GM18909 (cell line): ENCODE measurements at regions not wholly inside any gene's neighbourhood (a gene's known extent, or its start where the extent isn't known, plus 50 kb on each side); places are given as distances from the start of the nearest gene placed in this dataset.
A peak's percentile ranks its signal among the peaks of the same experiment; 100 is the strongest.

Source experiments
- ATAC-seq: cut with Tn5 transposase; IDR thresholded peaks from one replicate; pipeline ENCODE4 v1.9.1; 2021; ENCODE audit warnings: mild to moderate bottlenecking; ENCODE audit not compliant: unreplicated experiment, poor library complexity

- ATAC-seq, result no peak
These were observed 330.5 kb upstream of the SLC39A10 start for GRCh38 chr2:195326537-195326936.

- ATAC-seq, result no peak
These were observed 334.7 kb upstream of the SLC39A10 start for GRCh38 chr2:195322324-195322723.

GRCh38 chr2:195320413-195320973 lies 336.5 kb upstream of the SLC39A10 start:
- ATAC-seq, result peak; percentile 93

GRCh38 chr2:195319548-195320412 lies 337.2 kb upstream of the SLC39A10 start:
- no peak for ATAC-seq

- no peak for ATAC-seq
These were observed 337.9 kb upstream of the SLC39A10 start for GRCh38 chr2:195319112-195319460.

GRCh38 chr2:195318440-195319111 lies 338.4 kb upstream of the SLC39A10 start:
- ATAC-seq, result no peak

GRCh38 chr2:195317550-195317949 lies 339.5 kb upstream of the SLC39A10 start:
- ATAC-seq, result no peak

- ATAC-seq, result no peak
These were observed 340.5 kb upstream of the SLC39A10 start for GRCh38 chr2:195316486-195316885.

- peak; percentile 57 for ATAC-seq
These were observed 343.1 kb upstream of the SLC39A10 start for GRCh38 chr2:195313962-195314361.

- no peak for ATAC-seq
These were observed 344.4 kb upstream of the SLC39A10 start for GRCh38 chr2:195312662-195313061.

- ATAC-seq, result no peak
These were observed 348.9 kb upstream of the SLC39A10 start for GRCh38 chr2:195308163-195308562.

GRCh38 chr2:195307751-195308150 lies 349.3 kb upstream of the SLC39A10 start:
- no peak for ATAC-seq

GRCh38 chr2:195304310-195304709 lies 352.7 kb upstream of the SLC39A10 start:
- ATAC-seq, result peak; percentile 63

GRCh38 chr2:195300631-195301030 lies 356.4 kb upstream of the SLC39A10 start:
- ATAC-seq, result no peak

GRCh38 chr2:195299600-195299999 lies 357.4 kb upstream of the SLC39A10 start:
- no peak for ATAC-seq

- no peak for ATAC-seq
These were observed 360.5 kb upstream of the SLC39A10 start for GRCh38 chr2:195296490-195296889.

- no peak for ATAC-seq
These were observed 367.9 kb upstream of the SLC39A10 start for GRCh38 chr2:195289081-195289480.

GRCh38 chr2:195279840-195280427 lies 377.1 kb upstream of the SLC39A10 start:
- no peak for ATAC-seq

- ATAC-seq, result no peak
These were observed 386.5 kb upstream of the SLC39A10 start for GRCh38 chr2:195270466-195271039.

- ATAC-seq, result no peak
These were observed 387.8 kb upstream of the SLC39A10 start for GRCh38 chr2:195269220-195269619.

GRCh38 chr2:195257979-195258378 lies 399.0 kb upstream of the SLC39A10 start:
- no peak for ATAC-seq
